ENCODE measurements at regions not wholly inside any gene's neighbourhood (a gene's known extent, or its start where the extent isn't known, plus 50 kb on each side); places are given as distances from the start of the nearest gene placed in this dataset.

GRCh38 chr13:74444864-74445479 lies 310.8 kb upstream of the KLF12 start:
- no peak for TF ChIP-seq ZNF396 (CRISPR knock-in tag; IDR thresholded peaks at IDR 0.05; ENCODE audit: borderline replicate concordance)
- no peak for TF ChIP-seq ATF1 (CRISPR knock-in tag; IDR thresholded peaks at IDR 0.05)
- no peak for TF ChIP-seq PRRX2 (CRISPR knock-in tag; IDR thresholded peaks at IDR 0.05)
- no peak for TF ChIP-seq ARID4B (CRISPR knock-in tag; IDR thresholded peaks at IDR 0.05; ENCODE audit: borderline replicate concordance)
- TF ChIP-seq KAT7 (CRISPR knock-in tag; IDR thresholded peaks at IDR 0.05; ENCODE audit: borderline replicate concordance): no peak
- no peak for TF ChIP-seq CBFB (CRISPR knock-in tag; IDR thresholded peaks at IDR 0.05; ENCODE audit: low read depth)
- TF ChIP-seq HMGXB4 (CRISPR knock-in tag; IDR thresholded peaks at IDR 0.05): no peak
- TF ChIP-seq TEAD4 (CRISPR knock-in tag; IDR thresholded peaks at IDR 0.05): no peak
- H3K27me3 Mint-ChIP-seq (ENCODE audit: low read depth): no peaks in the 10 kb centered on the region
- DNase-seq (ENCODE audit: low spot score): no peak
- ATAC-seq: no peak
- ChIA-PET POLR2A (no interaction called here), CTCF (interaction anchor here (1.0 kb wide), 1 partner anchor 158 kb away, joined by 3 read pairs; no protein-coding TSS in a partner anchor)
- H3K4me3 Mint-ChIP-seq: no peak overlapping the region
- H3K9me3 Mint-ChIP-seq: peaks cover 28% of the 10 kb centered on the region
- H3K4me1 Mint-ChIP-seq: no peaks in the 10 kb centered on the region
- H3K27ac Mint-ChIP-seq: no peak overlapping the region
- peaks cover 5% of the 10 kb centered on the region; the same call in 1 of the 2 replicates for H3K36me3 Mint-ChIP-seq

GRCh38 chr13:74444161-74444571 lies 310.0 kb upstream of the KLF12 start:
- Mint-ChIP-seq H3K4me1 (no peaks in the 10 kb centered on the region), H3K36me3 (peaks cover 5% of the 10 kb centered on the region; the same call in 1 of the 2 replicates), H3K27me3 (ENCODE audit: low read depth) (no peaks in the 10 kb centered on the region), H3K9me3 (peaks cover 21% of the 10 kb centered on the region), H3K4me3 (no peak overlapping the region), H3K27ac (no peak overlapping the region)
- TF ChIP-seq ZNF425 (CRISPR knock-in tag; conservative IDR thresholded peaks at IDR 0.05) (no peak), NR1H2 (CRISPR knock-in tag; IDR thresholded peaks at IDR 0.05) (no peak), MYBL2 (CRISPR knock-in tag; IDR thresholded peaks at IDR 0.05) (no peak), ARID4B (CRISPR knock-in tag; IDR thresholded peaks at IDR 0.05; ENCODE audit: borderline replicate concordance) (no peak), CREB1 (CRISPR knock-in tag; IDR thresholded peaks at IDR 0.05) (no peak), PRDM15 (CRISPR knock-in tag; IDR thresholded peaks at IDR 0.05) (no peak), ZNF263 (CRISPR knock-in tag; IDR thresholded peaks at IDR 0.05; ENCODE audit: low read depth) (no peak), NR2C2 (CRISPR knock-in tag; IDR thresholded peaks at IDR 0.05) (no peak)
- DNase-seq (ENCODE audit: low spot score): no peak
- no peak for ATAC-seq
- ChIA-PET CTCF (no interaction called here), POLR2A (no interaction called here)

Measured in WTC11 (cell line).